ENCODE measurements at regions not wholly inside any gene's neighbourhood (a gene's known extent, or its start where the extent isn't known, plus 50 kb on each side); places are given as distances from the start of the nearest gene placed in this dataset.

DNA sequence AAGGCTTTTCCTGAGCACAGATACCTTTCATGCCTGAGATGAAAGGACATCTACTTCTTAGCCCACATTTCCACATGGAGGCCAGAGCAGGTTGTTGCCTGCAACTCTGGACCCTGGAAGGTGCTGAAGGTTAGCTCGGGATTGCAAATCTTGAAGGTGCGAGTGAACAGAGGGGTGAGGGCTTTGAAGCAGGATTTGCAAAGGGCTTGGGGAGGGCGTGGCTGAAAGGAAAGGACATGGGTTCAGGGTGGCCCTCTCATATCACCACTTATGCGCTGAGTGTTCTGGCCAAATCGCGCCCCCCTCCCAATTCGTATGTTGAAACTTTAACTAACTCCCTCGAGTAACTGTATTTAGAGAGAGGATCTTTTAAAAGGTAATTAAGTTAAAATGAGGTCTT is 501.6 kb downstream of the MIAT start:
- TF ChIP-seq, protein P1, sequence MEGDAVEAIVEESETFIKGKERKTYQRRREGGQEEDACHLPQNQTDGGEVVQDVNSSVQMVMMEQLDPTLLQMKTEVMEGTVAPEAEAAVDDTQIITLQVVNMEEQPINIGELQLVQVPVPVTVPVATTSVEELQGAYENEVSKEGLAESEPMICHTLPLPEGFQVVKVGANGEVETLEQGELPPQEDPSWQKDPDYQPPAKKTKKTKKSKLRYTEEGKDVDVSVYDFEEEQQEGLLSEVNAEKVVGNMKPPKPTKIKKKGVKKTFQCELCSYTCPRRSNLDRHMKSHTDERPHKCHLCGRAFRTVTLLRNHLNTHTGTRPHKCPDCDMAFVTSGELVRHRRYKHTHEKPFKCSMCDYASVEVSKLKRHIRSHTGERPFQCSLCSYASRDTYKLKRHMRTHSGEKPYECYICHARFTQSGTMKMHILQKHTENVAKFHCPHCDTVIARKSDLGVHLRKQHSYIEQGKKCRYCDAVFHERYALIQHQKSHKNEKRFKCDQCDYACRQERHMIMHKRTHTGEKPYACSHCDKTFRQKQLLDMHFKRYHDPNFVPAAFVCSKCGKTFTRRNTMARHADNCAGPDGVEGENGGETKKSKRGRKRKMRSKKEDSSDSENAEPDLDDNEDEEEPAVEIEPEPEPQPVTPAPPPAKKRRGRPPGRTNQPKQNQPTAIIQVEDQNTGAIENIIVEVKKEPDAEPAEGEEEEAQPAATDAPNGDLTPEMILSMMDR (IDR thresholded peaks at IDR 0.05; ENCODE audit: low read depth, low read length) = no peak
- H3K9me3 ChIP-seq (ENCODE audit: low read depth) = no peaks in the 10 kb centered on the region
- H3K4me3 ChIP-seq = no peak overlapping the region
- H3K27ac ChIP-seq = no peak overlapping the region
- H3K36me3 ChIP-seq = no peaks in the 10 kb centered on the region
- H3K27me3 ChIP-seq = peaks cover 29% of the 10 kb centered on the region
- DNase-seq (ENCODE audit: low read depth in 1 of 2, low spot score in 1 of 2) = no peak
- H3K4me1 ChIP-seq (ENCODE audit: low read depth) = peaks cover 12% of the 10 kb centered on the region

DNA sequence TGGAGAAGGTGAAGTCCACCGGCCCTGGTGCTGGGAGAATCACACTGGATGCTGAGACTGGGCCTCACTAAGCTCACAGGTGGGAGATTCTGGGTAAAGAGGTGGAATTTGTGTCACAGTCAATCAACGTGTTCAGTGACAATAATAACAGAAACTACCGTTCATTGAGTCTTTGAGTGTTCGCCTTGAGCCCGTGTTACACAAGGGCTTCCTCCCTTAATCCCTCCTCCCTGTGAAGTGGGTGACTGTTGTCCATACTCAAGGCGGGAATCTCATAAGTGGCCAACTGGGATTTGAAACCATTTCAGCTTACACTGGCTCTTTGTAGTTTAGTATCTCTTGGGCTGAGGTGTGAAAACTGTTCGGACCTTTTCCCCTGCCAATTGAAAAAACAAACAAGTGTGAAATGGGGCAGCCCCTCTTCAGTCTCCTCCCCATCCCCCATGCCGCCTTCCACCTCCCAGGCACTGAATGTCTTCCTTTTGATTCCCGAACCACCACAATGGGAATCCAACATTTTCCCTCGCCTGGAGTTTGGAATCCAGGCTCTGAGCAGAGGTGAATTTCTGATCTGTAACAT is 502.4 kb downstream of the MIAT start:
- TF ChIP-seq, protein P1 (IDR thresholded peaks at IDR 0.05; ENCODE audit: low read depth, low read length) = no peak
- H3K9me3 ChIP-seq (ENCODE audit: low read depth) = no peaks in the 10 kb centered on the region
- H3K27me3 ChIP-seq = peaks cover 36% of the 10 kb centered on the region
- no peaks in the 10 kb centered on the region for H3K36me3 ChIP-seq
- no peak for DNase-seq (ENCODE audit: low read depth in 1 of 2, low spot score in 1 of 2)
- H3K27ac ChIP-seq = no peak overlapping the region
- H3K4me3 ChIP-seq = no peak overlapping the region
- peaks cover 6% of the 10 kb centered on the region for H3K4me1 ChIP-seq (ENCODE audit: low read depth)

- Histone ChIP-seq H3K9me3 (ENCODE audit: low read depth) (no peaks in the 10 kb centered on the region), H3K27ac (no peak overlapping the region), H3K4me1 (ENCODE audit: low read depth) (no peaks in the 10 kb centered on the region), H3K4me3 (no peak overlapping the region), H3K27me3 (peaks cover 46% of the 10 kb centered on the region), H3K36me3 (no peaks in the 10 kb centered on the region)
- TF ChIP-seq, protein P1 (IDR thresholded peaks at IDR 0.05; ENCODE audit: low read depth, low read length) = no peak
- DNase-seq (ENCODE audit: low read depth in 1 of 2, low spot score in 1 of 2) = no peak
These were observed 506.1 kb downstream of the MIAT start for GRCh38 chr22:27163162-27164137.

DNA sequence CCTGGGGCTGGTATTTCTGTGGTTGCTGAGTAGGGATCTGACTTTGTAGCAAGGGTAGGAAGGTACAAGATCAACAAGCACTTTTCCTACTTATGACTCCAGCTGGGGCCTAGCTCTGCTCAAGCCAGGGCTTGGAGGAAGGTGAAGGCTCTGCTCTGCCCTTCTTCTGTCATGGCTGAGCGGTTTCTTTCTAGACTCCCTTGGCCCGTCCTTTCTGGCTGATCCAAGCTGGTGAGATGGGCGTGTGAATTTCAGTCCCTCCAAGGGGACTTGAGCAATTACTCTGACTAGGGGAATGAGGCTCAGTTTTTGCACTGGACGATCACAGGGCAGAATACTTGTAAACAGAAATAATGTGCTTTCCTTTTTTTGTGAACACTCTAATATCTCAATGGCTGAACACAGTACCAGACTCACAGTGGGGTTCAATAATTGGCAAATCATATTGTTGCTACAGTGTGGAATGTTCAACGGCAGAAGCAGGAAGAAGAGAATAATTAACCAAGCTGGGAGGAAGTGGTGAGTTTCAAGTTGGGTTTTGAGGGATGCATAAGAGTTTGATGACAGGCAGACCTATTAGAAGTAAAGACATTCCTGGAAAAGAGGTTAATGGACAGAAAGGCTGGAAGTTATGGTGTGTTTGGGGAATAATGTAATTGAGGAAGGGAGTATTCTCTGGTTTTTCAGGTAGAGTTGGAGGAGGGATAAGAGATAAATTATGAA is 507.6 kb downstream of the MIAT start:
- H3K4me1 ChIP-seq (ENCODE audit: low read depth) = no peaks in the 10 kb centered on the region
- no peak overlapping the region for H3K4me3 ChIP-seq
- no peak overlapping the region for H3K27ac ChIP-seq
- TF ChIP-seq, protein P1 (IDR thresholded peaks at IDR 0.05; ENCODE audit: low read depth, low read length) = no peak
- no peaks in the 10 kb centered on the region for H3K36me3 ChIP-seq
- peaks cover 49% of the 10 kb centered on the region for H3K27me3 ChIP-seq
- no peak for DNase-seq (ENCODE audit: low read depth in 1 of 2, low spot score in 1 of 2)
- no peaks in the 10 kb centered on the region for H3K9me3 ChIP-seq (ENCODE audit: low read depth)

DNA sequence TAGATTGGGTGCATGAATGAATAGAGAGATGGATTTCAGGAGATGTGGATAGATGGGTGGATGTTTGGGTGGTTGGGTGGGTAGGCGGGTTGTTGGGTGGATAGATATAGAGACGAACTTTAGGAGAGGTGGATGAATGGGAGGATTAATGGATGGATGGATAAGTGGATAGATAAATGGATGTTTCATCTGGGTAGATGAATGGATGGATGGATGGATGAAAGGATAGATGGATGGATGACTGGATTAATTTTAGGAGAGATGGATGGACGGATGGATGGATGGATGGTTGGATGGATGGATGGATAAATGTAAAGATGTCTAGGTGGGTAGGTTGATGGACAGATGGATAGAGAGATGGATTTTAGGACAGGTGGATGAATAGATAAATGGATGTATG is 511.3 kb downstream of the MIAT start:
- peaks cover 26% of the 10 kb centered on the region for H3K27me3 ChIP-seq
- no peak overlapping the region for H3K4me3 ChIP-seq
- no peak for DNase-seq (ENCODE audit: low read depth in 1 of 2, low spot score in 1 of 2)
- no peaks in the 10 kb centered on the region for H3K4me1 ChIP-seq (ENCODE audit: low read depth)
- no peaks in the 10 kb centered on the region for H3K36me3 ChIP-seq
- H3K27ac ChIP-seq = no peak overlapping the region
- TF ChIP-seq, protein P1 (IDR thresholded peaks at IDR 0.05; ENCODE audit: low read depth, low read length) = no peak
- H3K9me3 ChIP-seq (ENCODE audit: low read depth) = no peaks in the 10 kb centered on the region

Measured in cardiac muscle cell (in vitro differentiated cells and primary cell).